ENCODE measurements at regions not wholly inside any gene's neighbourhood (a gene's known extent, or its start where the extent isn't known, plus 50 kb on each side); places are given as distances from the start of the nearest gene placed in this dataset.

DNA sequence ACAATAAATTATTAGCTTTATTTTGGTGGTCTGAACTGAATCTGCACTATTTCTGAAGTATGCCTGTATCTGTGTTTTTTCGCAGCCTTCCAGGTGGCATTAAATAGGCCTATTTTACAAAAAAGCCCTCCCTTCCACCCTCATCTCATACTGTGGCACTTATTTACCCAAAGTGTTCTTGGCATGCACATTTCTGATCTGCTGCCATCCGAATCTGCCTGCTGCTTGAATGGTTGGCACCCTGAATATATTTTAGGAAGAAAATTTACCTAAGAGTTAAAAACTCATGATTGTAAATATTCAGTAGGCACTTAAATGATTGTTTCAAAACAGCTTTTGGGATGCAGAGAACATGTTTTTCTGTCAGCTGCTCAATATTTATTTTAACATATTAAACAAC lies 150.1 kb downstream of the SLC28A3 start:
- Mint-ChIP-seq H3K4me1 (peaks cover 10% of the 10 kb centered on the region), H3K9me3 (peaks cover 7% of the 10 kb centered on the region), H3K27ac (ENCODE audit: unreplicated experiment) (no peak overlapping the region), H3K36me3 (ENCODE audit: low read depth) (no peaks in the 10 kb centered on the region), H3K27me3 (ENCODE audit: low read depth) (peaks cover 2% of the 10 kb centered on the region), H3K4me3 (no peak overlapping the region)
- TF ChIP-seq, protein P1, sequence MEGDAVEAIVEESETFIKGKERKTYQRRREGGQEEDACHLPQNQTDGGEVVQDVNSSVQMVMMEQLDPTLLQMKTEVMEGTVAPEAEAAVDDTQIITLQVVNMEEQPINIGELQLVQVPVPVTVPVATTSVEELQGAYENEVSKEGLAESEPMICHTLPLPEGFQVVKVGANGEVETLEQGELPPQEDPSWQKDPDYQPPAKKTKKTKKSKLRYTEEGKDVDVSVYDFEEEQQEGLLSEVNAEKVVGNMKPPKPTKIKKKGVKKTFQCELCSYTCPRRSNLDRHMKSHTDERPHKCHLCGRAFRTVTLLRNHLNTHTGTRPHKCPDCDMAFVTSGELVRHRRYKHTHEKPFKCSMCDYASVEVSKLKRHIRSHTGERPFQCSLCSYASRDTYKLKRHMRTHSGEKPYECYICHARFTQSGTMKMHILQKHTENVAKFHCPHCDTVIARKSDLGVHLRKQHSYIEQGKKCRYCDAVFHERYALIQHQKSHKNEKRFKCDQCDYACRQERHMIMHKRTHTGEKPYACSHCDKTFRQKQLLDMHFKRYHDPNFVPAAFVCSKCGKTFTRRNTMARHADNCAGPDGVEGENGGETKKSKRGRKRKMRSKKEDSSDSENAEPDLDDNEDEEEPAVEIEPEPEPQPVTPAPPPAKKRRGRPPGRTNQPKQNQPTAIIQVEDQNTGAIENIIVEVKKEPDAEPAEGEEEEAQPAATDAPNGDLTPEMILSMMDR (conservative IDR thresholded peaks at IDR 0.05): no peak
- no peak for DNase-seq (ENCODE audit: low read depth, low spot score)

- TF ChIP-seq, protein P1 (conservative IDR thresholded peaks at IDR 0.05): no peak
- Mint-ChIP-seq H3K27me3 (ENCODE audit: low read depth) (no peaks in the 10 kb centered on the region), H3K27ac (ENCODE audit: unreplicated experiment) (no peak overlapping the region), H3K4me3 (no peak overlapping the region), H3K36me3 (ENCODE audit: low read depth) (no peaks in the 10 kb centered on the region), H3K4me1 (peaks cover 6% of the 10 kb centered on the region), H3K9me3 (no peaks in the 10 kb centered on the region)
- no peak for DNase-seq (ENCODE audit: low read depth, low spot score)
Measured at GRCh38 chr9:84206801-84207370, 133.7 kb downstream of the SLC28A3 start.

GRCh38 chr9:84207491-84207951 lies 133.0 kb downstream of the SLC28A3 start:
- H3K36me3 Mint-ChIP-seq (ENCODE audit: low read depth): no peaks in the 10 kb centered on the region
- TF ChIP-seq, protein P1 (conservative IDR thresholded peaks at IDR 0.05): no peak
- peaks cover 6% of the 10 kb centered on the region for H3K4me1 Mint-ChIP-seq
- H3K4me3 Mint-ChIP-seq: no peak overlapping the region
- no peak overlapping the region for H3K27ac Mint-ChIP-seq (ENCODE audit: unreplicated experiment)
- H3K9me3 Mint-ChIP-seq: peaks cover 4% of the 10 kb centered on the region
- DNase-seq (ENCODE audit: low read depth, low spot score): no peak
- no peaks in the 10 kb centered on the region for H3K27me3 Mint-ChIP-seq (ENCODE audit: low read depth)

GRCh38 chr9:84212246-84212645 lies 128.3 kb downstream of the SLC28A3 start:
- no peaks in the 10 kb centered on the region for H3K4me1 Mint-ChIP-seq
- no peaks in the 10 kb centered on the region for H3K27me3 Mint-ChIP-seq (ENCODE audit: low read depth)
- no peak overlapping the region for H3K27ac Mint-ChIP-seq (ENCODE audit: unreplicated experiment)
- H3K9me3 Mint-ChIP-seq: peaks cover 10% of the 10 kb centered on the region
- H3K36me3 Mint-ChIP-seq (ENCODE audit: low read depth): no peaks in the 10 kb centered on the region
- no peak overlapping the region for H3K4me3 Mint-ChIP-seq
- no peak for DNase-seq (ENCODE audit: low read depth, low spot score)
- TF ChIP-seq, protein P1 (conservative IDR thresholded peaks at IDR 0.05): no peak

DNA sequence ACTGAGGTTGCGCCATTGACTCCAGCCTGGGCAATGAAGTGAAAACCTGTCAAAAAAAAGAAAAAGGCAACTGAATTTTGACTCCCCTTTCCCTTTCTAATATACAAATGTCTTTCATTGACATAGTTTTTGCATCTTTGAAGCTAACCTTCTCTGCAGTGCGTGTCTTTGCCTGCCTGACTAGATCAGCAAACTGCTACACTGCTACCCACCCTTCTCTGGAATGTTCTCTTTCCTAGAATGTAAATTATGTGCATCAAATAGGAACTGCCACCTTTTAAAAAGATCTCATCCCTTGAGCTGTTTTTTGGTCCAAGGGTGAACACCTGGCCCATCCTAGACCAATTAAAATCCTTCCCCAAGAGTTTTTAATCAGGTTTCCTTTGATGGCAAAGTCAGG lies 127.6 kb downstream of the SLC28A3 start:
- peaks cover under 1% of the 10 kb centered on the region for H3K4me1 Mint-ChIP-seq
- peaks cover 10% of the 10 kb centered on the region for H3K9me3 Mint-ChIP-seq
- no peak overlapping the region for H3K27ac Mint-ChIP-seq (ENCODE audit: unreplicated experiment)
- H3K27me3 Mint-ChIP-seq (ENCODE audit: low read depth): no peaks in the 10 kb centered on the region
- TF ChIP-seq, protein P1 (conservative IDR thresholded peaks at IDR 0.05): no peak
- no peak overlapping the region for H3K4me3 Mint-ChIP-seq
- DNase-seq (ENCODE audit: low read depth, low spot score): no peak
- H3K36me3 Mint-ChIP-seq (ENCODE audit: low read depth): no peaks in the 10 kb centered on the region
